HEK293 (cell line): ENCODE measurements at regions not wholly inside any gene's neighbourhood (a gene's known extent, or its start where the extent isn't known, plus 50 kb on each side); places are given as distances from the start of the nearest gene placed in this dataset.
"Not testable (repeated sequence)": the region's sequence is repeated elsewhere in the genome, so short reads cannot be mapped to it uniquely, and the experiment has no call there.

Experiments
- CTCF ChIA-PET: fragments of 350-600 bp; formaldehyde crosslinking; extraction: SDS; loops from one replicate; lab custom pipeline; 2021; ENCODE audit warnings: antibody characterized with exemption; lab: Yijun Ruan, JAX
- POLR2A ChIA-PET: fragments of 300-600 bp; formaldehyde crosslinking; extraction: SDS; loops from one replicate; lab custom pipeline; 2020; ENCODE audit warnings: antibody characterized with exemption, inconsistent platforms; lab: Yijun Ruan, JAX
- H3K27ac ChIP-seq: fragments of 200-500 bp; sonication (Bioruptor generic); 2 replicates; pipeline ENCODE4 v1.5.1; 2014; ENCODE audit warnings: low read depth, low read length, control low read depth, inconsistent platforms; ENCODE audit errors: extremely low read depth
- H3K36me3 ChIP-seq, 2 experiments: fragments of 200-500 bp in 1 of 2; sonication (Bioruptor generic) in 1 of 2; 1 replicate in 1 of 2; 2 replicates in 1 of 2; pipeline ENCODE4 v1.5.1; 2014 to 2017; ENCODE audit warnings: inconsistent platforms in 2 of 2, low read length in 2 of 2; ENCODE audit not compliant: control insufficient read depth in 2 of 2, insufficient read depth in 1 of 2
- H3K4me1 ChIP-seq: fragments of 200-500 bp; sonication (Bioruptor generic); 2 replicates; pipeline ENCODE4 v1.5.1; 2014; ENCODE audit warnings: mild to moderate bottlenecking, low read length, inconsistent platforms; ENCODE audit not compliant: control insufficient read depth, insufficient read depth
- H3K4me3 ChIP-seq: 2 replicates; pipeline ENCODE4 v1.5.1; 2011; ENCODE audit warnings: low read depth, mild to moderate bottlenecking, control low read depth, low read length, moderate library complexity
- H3K9me3 ChIP-seq: fragments of 200-500 bp; sonication (Bioruptor generic); 2 replicates; pipeline ENCODE4 v1.5.1; 2014; ENCODE audit warnings: low read depth, low read length, inconsistent platforms; ENCODE audit not compliant: control insufficient read depth, insufficient read depth
- AEBP2 ChIP-seq: fragments of 450-650 bp; formaldehyde crosslinking; IDR thresholded peaks from 2 replicates; pipeline ENCODE4 v1.5.1; 2016; ENCODE audit warnings: missing biosample characterization, missing genetic modification characterization, borderline replicate concordance
- PRDM1 ChIP-seq: fragments of 450-650 bp; formaldehyde crosslinking; IDR thresholded peaks from 2 replicates; pipeline ENCODE4; 2016; ENCODE audit warnings: missing biosample characterization, missing genetic modification characterization
- PRDM10 ChIP-seq: fragments of 450-650 bp; formaldehyde crosslinking; IDR thresholded peaks from 2 replicates; pipeline ENCODE4 v1.5.1; 2016; ENCODE audit warnings: missing biosample characterization, missing genetic modification characterization
- SCRT1 ChIP-seq: fragments of 450-650 bp; formaldehyde crosslinking; IDR thresholded peaks from 2 replicates; pipeline ENCODE4 v1.5.1; 2016; ENCODE audit warnings: missing biosample characterization, missing genetic modification characterization, borderline replicate concordance
- ZBTB6 ChIP-seq: fragments of 450-650 bp; formaldehyde crosslinking; IDR thresholded peaks from 2 replicates; pipeline ENCODE4 v1.5.1; 2017; ENCODE audit warnings: missing biosample characterization, missing genetic modification characterization
- ZNF132 ChIP-seq: fragments of 450-650 bp; formaldehyde crosslinking; IDR thresholded peaks from 2 replicates; pipeline ENCODE4 v1.5.1; 2017; ENCODE audit warnings: missing biosample characterization, missing genetic modification characterization, borderline replicate concordance
- ZNF146 ChIP-seq: fragments of 450-650 bp; formaldehyde crosslinking; IDR thresholded peaks from 2 replicates; pipeline ENCODE4 v1.5.1; 2016; ENCODE audit warnings: missing biosample characterization, missing genetic modification characterization
- ZNF148 ChIP-seq: fragments of 450-650 bp; formaldehyde crosslinking; IDR thresholded peaks from 2 replicates; pipeline ENCODE4 v1.5.0; 2017; ENCODE audit warnings: missing biosample characterization, missing genetic modification characterization, borderline replicate concordance
- ZNF184 ChIP-seq: fragments of 450-650 bp; IDR thresholded peaks from 2 replicates; pipeline ENCODE4 v1.5.1; 2018; ENCODE audit warnings: missing biosample characterization, mild to moderate bottlenecking, missing genetic modification characterization
- ZNF248 ChIP-seq: fragments of 450-650 bp; formaldehyde crosslinking; IDR thresholded peaks from 2 replicates; pipeline ENCODE4 v1.5.1; 2017; ENCODE audit warnings: missing biosample characterization, missing genetic modification characterization
- ZNF280D ChIP-seq: fragments of 450-650 bp; formaldehyde crosslinking; IDR thresholded peaks from 2 replicates; pipeline ENCODE4 v1.5.1; 2016; ENCODE audit warnings: missing biosample characterization, missing genetic modification characterization
- ZNF473 ChIP-seq: fragments of 450-650 bp; formaldehyde crosslinking; IDR thresholded peaks from 2 replicates; pipeline ENCODE4 v1.5.1; 2017; ENCODE audit warnings: missing biosample characterization, missing genetic modification characterization
- ZNF521 ChIP-seq: fragments of 450-650 bp; formaldehyde crosslinking; IDR thresholded peaks from 2 replicates; pipeline ENCODE4 v1.5.1; 2017; ENCODE audit warnings: missing biosample characterization, mild to moderate bottlenecking, missing genetic modification characterization
- ZNF544 ChIP-seq: fragments of 450-650 bp; formaldehyde crosslinking; IDR thresholded peaks from 2 replicates; pipeline ENCODE4 v1.5.0; 2017; ENCODE audit warnings: missing biosample characterization, missing genetic modification characterization
- ZNF560 ChIP-seq: fragments of 450-650 bp; formaldehyde crosslinking; IDR thresholded peaks from 2 replicates; pipeline ENCODE4 v1.5.1; 2017; ENCODE audit warnings: missing biosample characterization, missing genetic modification characterization, borderline replicate concordance
- ZNF580 ChIP-seq: fragments of 450-650 bp; formaldehyde crosslinking; IDR thresholded peaks from 2 replicates; pipeline ENCODE4 v1.5.1; 2016; ENCODE audit warnings: missing biosample characterization, missing genetic modification characterization
- ZNF704 ChIP-seq: fragments of 450-650 bp; formaldehyde crosslinking; IDR thresholded peaks from 2 replicates; pipeline ENCODE4 v1.5.1; 2016; ENCODE audit warnings: missing biosample characterization, missing genetic modification characterization

GRCh38 chr4:144862210-144862609, 216.3 kb downstream of the HHIP start (continued):
- TF ChIP-seq PRDM10 (tag by site-specific recombination) (no peak), ZNF184 (tag by site-specific recombination) (no peak)
- TF ChIP-seq, all 188 proteins: peak for 0

- CTCF ChIA-PET, POLR2A ChIA-PET: not testable (repeated sequence)
- 0 out of 2 replicates have a peak, but pooled peaks have one; percentile 56 for TF ChIP-seq ZNF280D (tag by site-specific recombination)
- 0 out of 2 replicates have a peak, but pooled peaks have one; percentile 25 for TF ChIP-seq ZNF146
- 0 out of 2 replicates have a peak, but pooled peaks have one; percentile 18 for TF ChIP-seq ZNF580
Observed at GRCh38 chr4:144864891-144865290, 218.9 kb downstream of the HHIP start.

GRCh38 chr4:144868309-144868708, 222.4 kb downstream of the HHIP start:
- Histone ChIP-seq H3K36me3 (no peaks in the 10 kb centered on the region), H3K4me1 (no peaks in the 10 kb centered on the region), H3K27ac (no peak overlapping the region), H3K4me3 (no peak overlapping the region), H3K9me3 (no peaks in the 10 kb centered on the region)
- POLR2A ChIA-PET: no interaction called here
- CTCF ChIA-PET: no interaction called here
- TF ChIP-seq ZNF473 (no peak), PRDM1 (tag by site-specific recombination) (no peak), ZBTB6 (tag by site-specific recombination) (no peak), ZNF521 (tag by site-specific recombination) (no peak), ZNF544 (no peak), ZNF132 (tag by site-specific recombination) (no peak), ZNF560 (tag by site-specific recombination) (no peak), SCRT1 (no peak), ZNF248 (no peak), AEBP2 (no peak), ZNF704 (tag by site-specific recombination) (no peak), ZNF148 (tag by site-specific recombination) (no peak)

More at GRCh38 chr4:144864891-144865290, 218.9 kb downstream of the HHIP start:
- not testable (repeated sequence) for H3K4me3 ChIP-seq, H3K36me3 ChIP-seq, H3K27ac ChIP-seq, H3K9me3 ChIP-seq, H3K4me1 ChIP-seq
